ENCODE measurements at regions not wholly inside any gene's neighbourhood (a gene's known extent, or its start where the extent isn't known, plus 50 kb on each side); places are given as distances from the start of the nearest gene placed in this dataset.
A peak's percentile ranks its signal among the peaks of the same experiment; 100 is the strongest.

DNA sequence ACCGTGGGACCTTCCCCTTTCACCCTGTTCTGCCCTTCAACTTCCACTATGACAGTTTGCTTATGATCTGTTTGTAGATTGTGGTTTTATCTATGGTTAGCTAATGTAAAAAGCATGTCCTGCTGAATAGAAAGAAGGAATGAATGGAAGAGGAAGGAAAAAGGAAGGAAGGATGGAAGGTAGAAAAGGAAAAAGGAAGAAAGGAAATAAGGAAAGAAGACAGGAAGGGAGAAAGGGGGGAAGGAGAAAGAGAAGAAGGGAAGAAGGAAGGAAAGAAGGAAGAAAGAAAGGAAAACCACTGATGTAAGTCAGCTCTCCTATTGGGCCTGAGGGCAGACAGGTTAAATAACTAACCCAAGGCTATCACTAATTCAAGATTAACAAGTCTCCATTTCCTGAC is 319.1 kb upstream of the KLF3 start:
- DNase-seq: no peak

DNA sequence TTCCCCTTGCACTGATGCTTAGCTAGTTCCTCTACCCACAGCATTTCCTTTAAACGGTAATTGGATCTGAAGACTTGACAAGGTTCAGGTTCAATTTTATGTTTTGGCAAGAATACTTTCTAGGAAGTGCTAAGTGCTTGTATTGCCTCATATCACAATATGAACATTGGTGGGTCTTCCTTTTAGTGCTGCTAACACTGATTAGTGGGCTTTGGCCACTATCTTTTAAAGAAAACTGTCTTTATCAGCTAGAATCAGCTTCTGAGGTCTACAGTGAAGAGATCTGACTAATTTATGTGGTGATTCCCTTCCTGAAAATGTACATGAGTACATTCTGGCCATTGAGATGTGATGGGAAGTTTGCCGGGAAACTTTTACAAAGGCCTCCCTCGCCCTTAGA is 316.7 kb upstream of the KLF3 start:
- no peak for DNase-seq

DNA sequence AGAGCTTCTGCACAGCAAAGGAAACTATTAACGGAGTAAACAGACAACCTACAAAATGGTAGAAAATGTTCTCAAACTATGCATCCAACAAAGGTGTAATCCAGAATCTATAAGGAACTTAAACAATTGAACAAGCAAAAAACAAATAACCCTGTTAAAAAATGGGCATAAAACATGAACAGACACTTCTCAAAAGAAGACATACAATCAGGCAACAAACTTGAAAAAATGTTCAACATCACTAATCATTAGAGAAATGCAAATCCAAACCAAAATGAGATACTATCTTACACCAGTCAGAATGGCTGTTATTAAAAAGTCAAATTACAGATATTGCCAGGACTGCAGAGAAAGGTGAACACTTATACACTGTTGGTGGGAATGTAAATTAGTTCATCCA is 309.6 kb upstream of the KLF3 start:
- DNase-seq: no peak

DNA sequence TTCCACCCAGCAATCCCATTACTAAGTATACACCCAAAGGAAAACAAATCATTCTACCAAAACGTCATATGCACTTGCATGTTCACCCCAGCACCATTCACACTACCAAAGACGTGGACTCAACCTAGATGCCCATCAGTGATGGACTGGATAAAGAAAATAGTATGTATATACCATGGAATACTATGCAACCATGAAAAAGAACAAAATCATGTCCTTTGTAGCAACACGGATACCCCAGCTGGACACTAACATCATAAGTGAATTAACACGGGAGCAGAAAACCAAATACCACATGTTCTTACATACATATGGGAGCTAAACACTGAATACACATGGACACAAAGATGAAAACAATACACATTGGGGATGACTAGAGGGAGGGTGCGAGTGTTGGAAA is 309.1 kb upstream of the KLF3 start:
- no peak for DNase-seq

DNA sequence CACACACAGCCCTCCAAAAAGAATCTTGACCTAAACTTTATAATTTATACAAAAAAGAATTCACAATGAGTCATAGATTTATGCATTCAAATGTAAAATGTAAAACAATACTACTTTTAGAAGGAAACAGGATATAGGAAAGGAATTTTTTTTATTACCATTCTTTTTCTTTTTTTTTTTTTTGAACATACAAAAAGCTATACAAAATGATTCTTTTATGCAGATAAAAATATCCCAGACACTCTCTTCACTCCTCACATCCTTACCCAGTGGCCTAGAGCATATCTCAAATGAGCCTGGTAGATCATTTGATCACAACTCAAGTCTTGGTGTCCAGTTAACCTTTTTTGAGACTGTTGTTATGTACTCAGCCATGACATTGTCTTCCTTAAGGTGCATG is 307.3 kb upstream of the KLF3 start:
- DNase-seq: no peak

DNA sequence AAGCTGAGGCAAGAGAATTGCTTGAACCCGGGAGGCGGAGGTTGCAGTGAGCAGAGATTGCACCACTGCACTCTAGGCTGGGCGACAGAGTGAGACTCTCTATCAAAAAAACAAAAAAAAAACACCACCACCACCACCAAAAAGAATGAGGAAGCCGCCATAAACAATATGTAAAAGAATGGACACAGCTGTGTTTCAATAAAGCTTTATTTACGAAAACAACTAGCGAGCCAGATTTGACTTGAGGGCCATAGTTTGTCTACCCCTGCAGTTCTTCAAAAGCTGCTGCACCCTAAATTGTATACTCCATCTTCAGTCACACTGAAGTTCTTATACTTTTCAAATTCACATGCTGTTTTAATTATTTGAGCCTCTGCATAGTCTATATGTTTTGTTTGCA is 306.5 kb upstream of the KLF3 start:
- DNase-seq: no peak

DNA sequence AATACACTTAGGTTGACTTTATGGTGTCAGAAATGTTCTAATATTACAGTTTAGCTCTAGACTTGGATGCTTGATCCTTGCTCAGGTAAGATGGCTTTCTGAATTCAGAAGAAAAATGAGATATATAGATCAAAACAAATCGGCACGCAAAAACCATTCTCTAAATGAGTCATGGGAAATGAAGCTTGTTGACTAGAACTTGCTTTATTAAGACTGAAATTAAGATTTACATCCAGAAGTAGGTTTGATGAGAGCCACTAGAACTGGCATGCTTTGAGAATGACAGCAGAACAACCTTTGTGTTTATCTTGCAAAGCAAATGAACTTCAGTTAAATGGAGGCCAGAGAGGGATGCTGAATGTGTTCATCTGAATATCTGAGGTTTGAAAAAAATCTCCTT is 304.9 kb upstream of the KLF3 start:
- DNase-seq: peak; percentile 69

DNA sequence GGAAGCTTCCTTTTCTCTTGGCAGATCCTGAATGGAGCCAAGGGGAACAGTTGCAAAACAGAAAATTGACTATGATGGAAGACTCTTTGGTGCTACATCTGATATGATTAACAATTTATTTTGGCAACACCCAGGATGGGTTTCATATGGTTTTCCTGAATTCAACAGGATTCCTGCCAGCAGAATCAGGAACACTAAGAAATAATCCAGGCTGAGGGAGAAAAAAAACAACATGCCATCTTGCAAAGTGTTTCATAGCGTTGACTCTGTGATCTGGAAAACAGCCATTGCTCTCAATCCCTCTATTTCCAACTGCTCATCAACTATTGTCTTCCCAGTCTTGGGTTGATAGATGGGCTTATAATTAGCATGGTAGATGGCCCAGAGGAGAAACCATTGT is 303.8 kb upstream of the KLF3 start:
- no peak for DNase-seq

DNA sequence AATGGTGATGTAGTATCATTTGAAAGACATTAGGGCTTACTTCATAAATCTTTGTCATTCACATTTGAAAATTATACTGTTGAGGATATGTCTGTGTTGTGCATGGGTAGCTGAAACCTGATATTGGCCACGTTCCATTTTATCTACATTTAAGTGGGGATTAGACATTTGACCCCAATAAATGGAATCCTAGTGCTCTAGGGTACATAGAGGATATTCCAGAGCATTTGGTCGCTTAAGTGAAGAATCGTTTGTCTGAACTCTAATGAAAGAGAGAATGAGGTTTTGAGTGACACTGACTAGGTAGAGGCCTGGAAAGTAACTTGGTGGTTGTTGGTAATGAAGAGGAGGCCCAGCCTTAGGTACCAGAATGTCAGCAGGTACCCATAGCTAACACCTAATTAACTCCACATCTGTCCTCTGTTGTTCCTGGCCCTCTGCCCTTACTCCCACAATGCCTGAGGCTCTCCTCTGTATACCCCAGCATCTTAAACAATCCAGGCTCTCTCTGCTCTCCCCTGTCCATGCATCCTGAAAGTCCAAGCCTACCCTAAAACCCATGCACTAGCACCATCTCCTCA is 299.5 kb upstream of the KLF3 start:
- no peak for DNase-seq

DNA sequence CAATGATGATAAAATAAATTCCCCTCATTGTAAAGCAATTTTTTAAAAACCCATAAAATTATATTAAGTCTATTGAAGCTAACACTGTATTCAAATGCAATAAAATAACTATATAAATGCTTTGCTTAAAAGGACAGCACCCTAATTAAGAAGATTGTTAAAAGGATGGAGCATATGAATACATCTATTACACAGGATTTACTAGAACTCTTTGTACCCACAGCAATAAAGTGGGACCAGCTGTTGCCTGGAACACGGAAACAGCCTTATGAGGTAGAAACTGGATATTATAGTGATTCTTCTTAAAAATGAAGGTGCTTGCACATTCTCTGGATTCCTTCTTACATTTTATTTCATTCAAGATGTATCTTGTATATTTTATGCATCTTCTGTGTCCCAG is 298.7 kb upstream of the KLF3 start:
- DNase-seq: no peak

DNA sequence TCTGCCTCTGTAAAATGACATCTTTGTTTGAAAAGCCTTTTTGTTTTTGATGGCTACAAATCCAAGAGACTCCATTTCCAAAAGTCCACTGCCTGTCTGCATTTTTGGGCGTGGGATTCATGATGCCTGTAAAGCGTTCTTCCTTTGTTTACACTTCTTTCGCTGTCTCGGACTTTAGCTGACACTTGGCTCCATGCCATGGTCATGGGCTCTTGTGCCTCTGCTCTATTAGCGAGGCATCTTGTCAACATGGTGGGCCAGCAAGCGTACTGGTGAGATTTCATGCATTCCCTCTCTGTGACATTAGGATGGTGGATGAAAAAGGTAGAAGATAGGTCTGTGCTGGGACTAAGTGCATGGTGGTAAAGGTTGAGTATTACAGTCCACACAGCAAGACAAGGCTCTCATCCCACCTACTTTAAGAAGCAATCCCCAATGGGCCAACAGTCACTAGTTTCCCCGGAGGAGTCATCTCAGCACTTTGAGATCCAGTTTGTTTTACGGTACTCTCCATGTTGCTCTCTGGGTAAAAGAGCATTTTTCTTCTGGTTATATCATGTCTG is 298.2 kb upstream of the KLF3 start:
- DNase-seq: no peak

DNA sequence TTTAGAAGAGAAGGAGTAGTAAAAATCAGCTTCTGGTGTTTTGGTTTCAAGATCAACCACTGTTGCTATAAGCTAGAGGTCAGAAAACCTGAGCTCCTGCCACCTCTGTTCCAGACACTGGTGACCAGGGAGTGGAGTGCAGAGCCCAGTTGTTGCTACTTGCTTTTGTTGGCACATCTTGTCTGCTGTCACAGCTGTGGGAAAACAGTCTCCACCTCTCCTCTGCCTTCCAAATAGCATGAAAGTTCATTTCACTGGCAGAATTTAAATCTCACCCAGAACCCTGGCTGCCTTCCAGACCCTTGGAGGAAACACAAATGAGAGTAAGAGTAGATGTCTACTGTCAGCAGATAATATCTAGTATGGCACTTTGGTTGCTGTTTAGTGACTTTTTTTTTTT is 297.5 kb upstream of the KLF3 start:
- no peak for DNase-seq

DNA sequence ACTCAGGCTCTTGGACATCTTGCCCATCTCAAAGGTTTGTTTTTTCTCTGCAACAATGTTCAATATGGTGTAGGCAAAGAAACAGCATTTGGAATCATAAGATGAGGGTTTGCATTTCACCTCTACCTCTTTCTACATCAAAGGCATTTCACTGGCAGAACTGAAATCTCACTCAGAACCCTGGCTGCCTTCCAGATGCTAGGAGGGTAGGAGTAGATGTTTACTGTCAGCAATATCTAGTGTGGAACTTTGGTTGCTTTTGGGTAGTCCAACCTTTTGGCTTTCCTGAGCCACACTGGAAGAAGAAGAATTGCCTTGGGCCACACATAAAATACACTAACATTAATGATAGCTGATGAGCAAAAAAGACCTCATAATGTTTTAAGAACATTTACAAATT is 297.0 kb upstream of the KLF3 start:
- DNase-seq: no peak

DNA sequence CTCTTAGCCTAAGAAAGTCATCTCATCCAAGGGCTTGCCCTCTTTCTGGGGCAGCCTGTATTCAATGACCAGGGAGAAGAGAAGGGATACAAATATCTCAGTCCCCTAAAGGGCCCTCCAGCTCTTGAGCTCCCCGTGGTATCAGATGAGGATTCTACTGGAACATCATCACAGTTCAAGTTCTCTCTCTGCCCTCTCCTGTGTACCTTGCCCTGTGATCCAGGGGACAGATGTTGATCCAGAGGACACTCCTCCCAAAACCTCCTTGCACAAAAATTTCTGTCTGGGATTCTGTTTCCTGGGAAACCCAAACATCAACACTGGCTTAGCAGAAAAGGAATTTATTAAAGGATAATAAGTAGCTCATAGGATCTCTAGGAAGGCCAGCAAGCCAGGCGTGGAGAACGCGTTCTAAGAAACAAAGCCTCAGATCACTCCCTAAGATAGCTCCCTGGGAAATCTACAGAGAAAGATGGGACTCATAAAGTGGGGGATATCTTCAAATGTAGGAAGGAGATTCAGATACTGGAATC is 296.3 kb upstream of the KLF3 start:
- DNase-seq: no peak

DNA sequence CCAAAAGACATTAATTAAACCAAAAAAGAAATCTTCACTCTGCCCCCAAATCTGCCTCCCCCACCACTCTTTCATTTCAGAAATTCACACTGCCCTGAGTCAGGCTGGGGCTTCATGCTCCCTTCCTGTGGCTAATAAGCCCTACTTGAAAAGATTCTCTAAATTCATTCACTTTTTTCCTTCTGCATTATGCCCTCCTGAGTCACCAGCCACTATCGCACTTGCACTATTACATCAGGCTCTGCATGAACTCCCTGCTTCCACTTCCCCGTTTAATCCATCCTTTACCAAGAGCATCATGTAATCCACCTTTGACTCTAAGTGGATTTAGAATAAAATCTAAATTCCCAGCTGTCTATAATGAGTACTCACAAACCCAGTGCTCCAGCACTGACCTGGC is 295.4 kb upstream of the KLF3 start:
- no peak for DNase-seq

DNA sequence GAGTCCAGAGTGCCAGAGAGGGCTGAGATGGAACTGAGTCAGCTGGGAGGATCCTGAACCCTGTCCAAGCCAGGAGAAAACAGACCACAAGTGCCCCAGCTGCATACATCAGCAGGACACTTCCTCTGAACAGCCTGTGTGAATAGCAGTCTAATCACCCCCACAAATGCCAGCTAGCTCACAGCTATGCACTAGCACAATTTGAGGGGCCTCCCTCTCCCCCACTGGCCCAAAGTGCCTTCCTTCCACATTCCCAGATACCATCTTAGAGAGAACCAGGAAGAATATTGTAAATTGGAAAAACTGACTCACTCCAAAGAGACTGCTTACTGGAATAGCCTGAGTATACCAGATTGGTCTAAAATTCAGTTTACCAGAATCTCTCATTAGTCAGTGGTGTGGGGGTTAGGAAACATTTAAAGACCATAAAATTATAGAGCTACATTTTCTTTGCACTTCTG is 292.6 kb upstream of the KLF3 start:
- no peak for DNase-seq

DNA sequence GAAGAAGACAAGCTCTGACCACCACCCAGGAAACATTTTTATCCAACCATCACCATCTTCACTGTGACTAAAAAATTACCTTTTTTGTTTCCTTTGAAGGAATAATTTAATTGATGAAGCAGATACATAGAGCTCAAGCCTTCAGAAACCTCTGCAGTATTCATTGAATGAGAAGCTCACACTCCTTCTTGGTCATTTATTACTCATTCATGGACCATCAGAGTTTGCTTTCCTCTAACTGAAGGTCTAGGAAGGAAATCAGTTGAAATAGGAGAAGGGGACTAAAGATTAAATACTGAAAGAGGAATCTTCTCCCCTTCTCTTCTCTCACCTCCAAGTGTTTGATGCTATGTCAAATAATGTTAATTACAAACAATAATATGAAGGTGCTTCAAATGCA is 290.6 kb upstream of the KLF3 start:
- DNase-seq: peak; percentile 8

DNA sequence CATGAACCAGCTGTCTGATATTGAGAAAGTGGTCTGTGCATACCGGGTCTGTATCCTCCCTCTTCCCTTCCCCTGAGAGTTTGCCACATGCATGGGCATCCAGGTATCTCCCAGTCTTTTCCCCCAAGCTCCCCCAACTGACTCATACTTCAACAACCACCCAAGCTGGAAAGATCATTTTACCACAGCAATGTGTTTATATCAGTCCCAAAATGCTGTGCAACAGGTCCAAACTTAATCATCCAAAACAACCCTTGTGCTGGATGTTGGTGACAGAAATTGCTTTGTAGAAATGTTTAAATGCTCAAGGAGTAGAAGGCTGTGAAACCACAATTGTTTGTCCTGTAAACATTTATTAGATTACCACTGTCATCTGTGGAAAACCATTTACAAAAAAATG is 286.8 kb upstream of the KLF3 start:
- no peak for DNase-seq

DNA sequence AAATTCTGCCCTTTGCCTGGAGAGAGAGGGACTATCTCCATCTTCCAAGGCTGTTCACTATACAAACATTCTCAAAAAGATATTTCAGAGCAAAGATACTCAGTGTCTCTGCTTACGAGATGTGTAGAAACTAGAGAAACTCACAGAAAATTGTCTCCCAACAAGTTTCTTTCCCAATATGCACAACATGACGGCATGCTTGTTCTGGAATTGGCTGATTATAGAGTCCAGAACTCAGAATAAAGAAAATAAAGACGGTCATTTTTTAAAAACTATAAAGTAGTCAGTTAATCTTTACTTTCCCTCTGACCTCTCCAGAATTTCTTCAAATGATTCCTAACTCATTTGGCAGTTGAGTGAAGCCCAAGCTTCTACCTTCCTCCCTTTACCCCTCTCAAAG is 285.5 kb upstream of the KLF3 start:
- DNase-seq: no peak

DNA sequence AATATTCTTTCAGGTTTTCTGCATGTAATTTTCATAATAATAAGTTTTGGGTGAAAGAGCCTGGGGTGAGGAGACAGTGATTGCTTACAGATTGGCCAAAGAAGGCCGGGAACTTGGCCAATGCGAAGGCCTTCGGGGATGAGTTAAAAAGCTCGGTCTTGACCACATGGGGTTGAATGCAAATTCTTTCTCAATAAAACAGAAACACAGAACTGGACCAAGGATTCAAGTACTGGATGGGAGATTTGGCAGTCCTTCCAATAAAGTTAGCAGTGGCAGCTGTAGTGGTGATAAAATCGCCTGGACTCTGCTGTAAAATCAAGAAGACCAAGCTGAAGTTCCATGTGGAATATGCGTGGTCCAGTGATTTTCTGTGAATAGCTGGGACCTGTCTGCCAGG is 282.2 kb upstream of the KLF3 start:
- DNase-seq: no peak

DNA sequence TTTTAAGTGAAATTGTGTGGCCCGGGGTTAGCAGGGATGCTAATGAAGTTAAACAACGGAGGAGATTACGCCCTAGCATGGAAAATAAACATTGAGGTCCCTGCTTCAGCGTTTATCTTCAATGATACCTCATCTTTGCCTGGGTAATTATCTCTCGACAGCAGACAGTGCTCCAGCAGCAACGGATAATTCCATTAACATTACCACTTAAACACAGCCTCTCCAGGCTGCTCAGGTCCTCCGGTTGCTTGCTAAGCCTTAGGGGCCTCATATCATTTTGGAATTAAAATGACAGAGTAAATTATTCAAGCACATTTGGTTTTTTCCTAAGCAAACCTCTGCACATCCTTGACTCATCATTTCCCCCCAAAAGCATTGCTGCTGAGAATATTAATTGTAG is 281.5 kb upstream of the KLF3 start:
- no peak for DNase-seq

DNA sequence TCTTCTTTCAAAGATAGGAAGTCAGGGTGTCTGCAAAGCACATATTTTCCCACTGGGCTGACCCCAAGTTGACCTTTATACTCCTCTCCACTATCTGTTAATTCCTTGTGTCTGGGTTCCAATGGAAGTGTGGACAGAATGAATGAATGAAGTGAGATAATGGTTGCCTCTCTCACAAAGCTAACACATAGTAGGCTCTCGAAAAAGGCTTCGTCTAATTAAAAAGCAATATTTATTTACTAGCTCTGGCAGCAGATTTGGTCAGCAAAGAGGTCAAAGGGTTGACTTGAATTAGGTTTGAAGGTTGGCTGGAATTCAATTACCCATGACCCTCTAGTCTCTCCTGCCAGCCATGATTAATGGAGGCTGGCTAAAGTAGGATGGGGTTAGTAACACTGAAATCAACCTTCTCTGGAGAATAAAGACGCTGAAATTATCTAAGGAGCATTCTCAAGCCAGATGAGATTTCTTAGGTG is 280.3 kb upstream of the KLF3 start:
- DNase-seq: no peak

DNA sequence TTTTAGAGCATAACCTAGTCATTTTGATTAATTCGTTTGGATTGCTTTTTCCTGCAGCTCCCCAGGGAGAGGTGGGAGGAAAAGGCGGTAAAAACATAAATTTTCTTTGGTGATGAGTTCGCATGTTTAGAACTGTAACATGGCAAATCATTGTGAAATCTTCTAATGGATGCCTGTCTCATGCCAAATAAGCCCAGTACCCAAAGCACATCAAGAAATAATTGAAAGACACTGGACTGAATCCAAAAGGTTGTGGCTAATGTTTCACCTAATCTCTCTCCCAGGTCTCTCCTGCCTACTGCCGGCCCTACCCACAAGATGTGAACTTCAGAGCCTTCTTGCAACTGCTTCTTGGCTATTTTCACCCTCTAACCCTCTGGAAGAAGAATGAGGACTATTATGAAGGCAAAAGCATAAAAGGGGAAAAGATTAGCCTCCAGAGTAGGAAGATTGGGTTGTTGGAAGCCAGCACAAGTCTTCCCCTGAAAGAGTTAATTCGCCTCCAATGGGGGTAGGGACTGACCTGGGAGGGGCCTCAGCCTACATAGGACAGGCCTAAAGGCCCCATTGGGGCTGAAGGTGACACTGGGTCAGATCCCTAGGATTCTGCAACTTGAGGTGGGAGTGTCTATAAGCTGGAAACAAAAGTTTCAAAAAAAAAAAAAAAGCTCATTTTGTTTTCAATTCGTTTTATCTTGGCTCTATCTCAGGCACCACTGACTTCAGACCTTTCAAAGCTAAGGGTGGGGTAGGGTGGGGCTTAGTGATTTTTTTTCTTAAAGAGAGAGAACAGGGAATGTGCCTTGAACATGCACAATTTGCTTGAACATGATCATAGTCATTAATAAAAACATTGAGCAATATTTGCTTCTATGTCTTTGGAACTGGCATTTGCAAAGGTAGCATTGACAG is 278.6 kb upstream of the KLF3 start:
- no peak for DNase-seq

DNA sequence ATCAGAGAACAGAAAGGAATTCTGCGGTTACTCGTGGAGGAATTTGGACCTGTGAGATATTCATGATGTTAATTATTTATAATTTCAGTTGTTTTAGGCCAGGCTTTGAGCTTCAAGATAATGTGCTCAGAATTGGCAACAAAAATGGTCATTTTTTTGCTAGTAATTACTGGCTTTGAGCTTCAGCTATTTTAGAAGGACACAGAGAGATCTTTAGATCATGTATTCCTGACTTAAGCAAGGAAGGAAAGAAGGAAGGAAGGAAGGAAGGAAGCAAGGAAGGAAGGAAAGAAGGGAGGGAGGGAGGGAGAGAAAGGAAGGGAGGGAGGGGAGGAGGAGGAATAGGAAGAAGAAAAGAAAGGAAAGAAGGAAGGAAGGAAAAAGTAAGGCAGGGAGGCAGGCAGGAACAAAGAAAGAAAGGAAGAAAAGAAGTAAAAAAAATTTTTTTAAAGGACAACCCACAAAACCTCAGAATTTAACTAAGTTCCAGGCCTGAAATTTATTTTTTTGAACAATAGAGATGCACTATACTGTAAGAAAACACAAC is 277.9 kb upstream of the KLF3 start:
- no peak for DNase-seq

Measured in activated CD4-positive, alpha-beta T cell treated with anti-CD3 and anti-CD28 coated beads, Interleukin-2, amount 50 U/mL, for 16 hours (primary cell).